ENCODE measurements at regions not wholly inside any gene's neighbourhood (a gene's known extent, or its start where the extent isn't known, plus 50 kb on each side); places are given as distances from the start of the nearest gene placed in this dataset.
A peak's percentile ranks its signal among the peaks of the same experiment; 100 is the strongest.

- DNase-seq, result no peak
Observed at GRCh38 chr17:77366558-77367245, 225.9 kb downstream of the SEC14L1 start.

- DNase-seq, result no peak
Observed at GRCh38 chr17:77369544-77369971, 228.8 kb downstream of the SEC14L1 start.

- DNase-seq, result no peak
Observed at GRCh38 chr17:77370586-77370985, 229.8 kb downstream of the SEC14L1 start.

GRCh38 chr17:77371117-77371887 lies 230.5 kb downstream of the SEC14L1 start:
- no peak for DNase-seq

- DNase-seq, result no peak
Observed at GRCh38 chr17:77371888-77372443, 231.2 kb downstream of the SEC14L1 start.

- DNase-seq, result peak; percentile 14
Observed at GRCh38 chr17:77372444-77373298, 231.9 kb downstream of the SEC14L1 start.

GRCh38 chr17:77373299-77374169 lies 232.8 kb downstream of the SEC14L1 start:
- DNase-seq, result peak; percentile 33

GRCh38 chr17:77374170-77374936 lies 233.6 kb downstream of the SEC14L1 start:
- peak; percentile 70 for DNase-seq

- no peak for DNase-seq
Observed at GRCh38 chr17:77375108-77375916, 234.5 kb downstream of the SEC14L1 start.

GRCh38 chr17:77375917-77376651 lies 235.3 kb downstream of the SEC14L1 start:
- DNase-seq, result no peak

GRCh38 chr17:77376795-77377709 lies 236.3 kb downstream of the SEC14L1 start:
- no peak for DNase-seq

GRCh38 chr17:77377710-77378235 lies 237.0 kb downstream of the SEC14L1 start:
- no peak for DNase-seq

GRCh38 chr17:77378318-77379064 lies 237.7 kb downstream of the SEC14L1 start:
- no peak for DNase-seq

- no peak for DNase-seq
Observed at GRCh38 chr17:77379065-77379428, 238.3 kb downstream of the SEC14L1 start.

GRCh38 chr17:77379832-77380231 lies 239.1 kb downstream of the SEC14L1 start:
- no peak for DNase-seq

- DNase-seq, result no peak
Observed at GRCh38 chr17:77380395-77381184, 239.8 kb downstream of the SEC14L1 start.

All from DMS79 (cell line).